OCI-LY1 (cell line): ENCODE measurements at regions not wholly inside any gene's neighbourhood (a gene's known extent, or its start where the extent isn't known, plus 50 kb on each side); places are given as distances from the start of the nearest gene placed in this dataset.

ENCODE experiments used
- H2AFZ ChIP-seq: fragments of 200-600 bp; sonication (generic), shearing (Covaris generic); 2 replicates; pipeline ENCODE4 v1.6.0; 2014; ENCODE audit warnings: antibody characterized with exemption, mild to moderate bottlenecking, low read length
- H3F3A ChIP-seq: fragments of 200-600 bp; sonication (generic), shearing (Covaris generic); 2 replicates; pipeline ENCODE4 v1.6.0; 2014; ENCODE audit warnings: mild to moderate bottlenecking, antibody characterized with exemption, low read length, moderate library complexity; ENCODE audit not compliant: insufficient read depth
- H3K27ac ChIP-seq: fragments of 200-600 bp; sonication (generic); 2 replicates; pipeline ENCODE4 v1.5.1; 2014; ENCODE audit warnings: low read length, mixed run types, mild to moderate bottlenecking, low read depth; ENCODE audit not compliant: poor library complexity, severe bottlenecking
- H3K27me3 ChIP-seq: fragments of 200-600 bp; sonication (generic); 2 replicates; pipeline ENCODE4 v1.6.0; 2014; ENCODE audit warnings: antibody characterized with exemption, mild to moderate bottlenecking, low read length, moderate library complexity; ENCODE audit not compliant: insufficient read depth
- H3K36me3 ChIP-seq: fragments of 200-600 bp; sonication (generic); 2 replicates; pipeline ENCODE4 v1.6.1; 2014; ENCODE audit warnings: mild to moderate bottlenecking, antibody characterized with exemption, low read length, moderate library complexity, mixed read lengths; ENCODE audit not compliant: insufficient read depth
- H3K4me1 ChIP-seq: fragments of 200-600 bp; sonication (generic); 2 replicates; pipeline ENCODE4 v1.5.1; 2014; ENCODE audit warnings: mild to moderate bottlenecking, low read length, moderate library complexity; ENCODE audit not compliant: insufficient read depth, severe bottlenecking
- H3K4me2 ChIP-seq: fragments of 200-600 bp; sonication (generic), shearing (Covaris generic); 2 replicates; pipeline ENCODE4 v1.6.1; 2014; ENCODE audit warnings: low read length
- H3K4me3 ChIP-seq: fragments of 200-600 bp; sonication (generic); 2 replicates; pipeline ENCODE4 v1.5.1; 2014; ENCODE audit warnings: low read length, low read depth, mild to moderate bottlenecking, mixed read lengths; ENCODE audit not compliant: poor library complexity, severe bottlenecking
- H3K79me2 ChIP-seq: fragments of 200-600 bp; shearing (Covaris generic); 2 replicates; pipeline ENCODE4 v1.6.1; 2016; ENCODE audit warnings: mixed run types, low read length, mixed read lengths; ENCODE audit not compliant: insufficient read depth
- H3K9ac ChIP-seq: fragments of 200-600 bp; sonication (generic), shearing (Covaris generic); 2 replicates; pipeline ENCODE4 v1.6.1; 2014; ENCODE audit warnings: mild to moderate bottlenecking, low read length, mixed read lengths
- H3K9me2 ChIP-seq: fragments of 200-600 bp; sonication (generic), shearing (Covaris generic); 2 replicates; pipeline ENCODE4 v1.6.1; 2014; ENCODE audit warnings: low read depth, mild to moderate bottlenecking, low read length, mixed read lengths
- H3K9me3 ChIP-seq: fragments of 200-600 bp; shearing (Covaris generic); 2 replicates; pipeline ENCODE4 v1.6.1; 2014; ENCODE audit warnings: low read length, mixed read lengths
- H4K20me1 ChIP-seq: fragments of 200-600 bp; sonication (generic), shearing (Covaris generic); 2 replicates; pipeline ENCODE4 v1.6.0; 2016; ENCODE audit warnings: mild to moderate bottlenecking, low read length; ENCODE audit not compliant: insufficient read depth
- EZH2 ChIP-seq: fragments of 200-600 bp; sonication (generic), shearing (Covaris generic); IDR thresholded peaks from 2 replicates; pipeline ENCODE4 v1.8.0; 2017; ENCODE audit warnings: borderline replicate concordance, mixed run types, mild to moderate bottlenecking, antibody characterized with exemption, low read length, moderate library complexity, mixed read lengths
- TF ChIP-seq, protein P1 (sequence below): fragments of 200-600 bp; sonication (generic), shearing (Covaris generic); IDR thresholded peaks from 2 replicates; pipeline ENCODE4 v1.5.1; 2017; ENCODE audit warnings: mild to moderate bottlenecking, antibody characterized with exemption, low read length, moderate library complexity, mixed read lengths

DNA sequence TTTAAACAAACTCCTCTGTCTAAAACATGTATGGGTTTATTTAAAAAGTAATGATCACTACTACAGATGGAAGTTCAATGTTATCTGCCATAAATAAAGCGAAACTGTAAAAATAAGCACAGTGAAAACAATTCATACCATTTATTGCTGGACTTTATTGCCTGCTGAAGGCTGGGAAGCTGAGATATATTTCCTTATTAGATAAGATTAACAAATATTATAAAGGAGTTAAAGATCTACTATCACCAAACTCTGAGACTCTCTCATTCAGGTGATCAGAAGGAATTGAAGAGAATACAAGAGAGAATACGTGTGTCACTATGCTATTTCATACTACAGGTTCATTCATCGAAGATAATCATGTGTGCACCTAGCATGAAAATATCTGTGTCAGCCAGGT lies 190.9 kb upstream of the ATP10B start:
- TF ChIP-seq, protein P1, sequence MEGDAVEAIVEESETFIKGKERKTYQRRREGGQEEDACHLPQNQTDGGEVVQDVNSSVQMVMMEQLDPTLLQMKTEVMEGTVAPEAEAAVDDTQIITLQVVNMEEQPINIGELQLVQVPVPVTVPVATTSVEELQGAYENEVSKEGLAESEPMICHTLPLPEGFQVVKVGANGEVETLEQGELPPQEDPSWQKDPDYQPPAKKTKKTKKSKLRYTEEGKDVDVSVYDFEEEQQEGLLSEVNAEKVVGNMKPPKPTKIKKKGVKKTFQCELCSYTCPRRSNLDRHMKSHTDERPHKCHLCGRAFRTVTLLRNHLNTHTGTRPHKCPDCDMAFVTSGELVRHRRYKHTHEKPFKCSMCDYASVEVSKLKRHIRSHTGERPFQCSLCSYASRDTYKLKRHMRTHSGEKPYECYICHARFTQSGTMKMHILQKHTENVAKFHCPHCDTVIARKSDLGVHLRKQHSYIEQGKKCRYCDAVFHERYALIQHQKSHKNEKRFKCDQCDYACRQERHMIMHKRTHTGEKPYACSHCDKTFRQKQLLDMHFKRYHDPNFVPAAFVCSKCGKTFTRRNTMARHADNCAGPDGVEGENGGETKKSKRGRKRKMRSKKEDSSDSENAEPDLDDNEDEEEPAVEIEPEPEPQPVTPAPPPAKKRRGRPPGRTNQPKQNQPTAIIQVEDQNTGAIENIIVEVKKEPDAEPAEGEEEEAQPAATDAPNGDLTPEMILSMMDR: no peak
- no peak for TF ChIP-seq EZH2
- Histone ChIP-seq H3K4me2 (no peak overlapping the region), H2AFZ (no peak overlapping the region), H3K4me3 (no peak overlapping the region), H3K27me3 (no peaks in the 10 kb centered on the region), H3K79me2 (no peaks in the 10 kb centered on the region), H4K20me1 (no peaks in the 10 kb centered on the region), H3K36me3 (no peaks in the 10 kb centered on the region), H3F3A (no peaks in the 10 kb centered on the region), H3K9me2 (no peaks in the 10 kb centered on the region), H3K4me1 (no peaks in the 10 kb centered on the region), H3K9ac (no peak overlapping the region), H3K27ac (no peak overlapping the region), H3K9me3 (no peaks in the 10 kb centered on the region)

DNA sequence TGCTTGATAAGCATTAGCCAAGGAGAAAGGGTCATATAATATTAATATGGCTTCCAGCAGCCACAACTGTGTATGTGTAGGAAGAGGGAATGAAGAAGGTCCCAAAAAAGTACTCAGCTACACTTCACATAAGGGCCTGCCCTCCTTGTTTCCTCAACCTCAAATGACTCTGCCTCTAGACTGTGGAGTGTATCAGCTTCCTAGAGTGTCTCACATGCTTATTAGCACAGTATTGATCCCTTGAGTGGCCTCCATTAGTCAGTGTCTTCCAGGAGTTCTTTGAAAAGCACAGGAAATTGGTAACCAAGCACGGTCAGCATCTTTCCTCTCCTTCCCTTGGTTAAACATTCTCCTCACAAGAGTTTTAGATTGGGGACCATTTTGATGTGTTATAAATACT lies 190.4 kb upstream of the ATP10B start:
- Histone ChIP-seq H3K4me3 (no peak overlapping the region), H3K36me3 (no peaks in the 10 kb centered on the region), H4K20me1 (no peaks in the 10 kb centered on the region), H3K4me2 (no peak overlapping the region), H3K9me3 (no peaks in the 10 kb centered on the region), H2AFZ (no peak overlapping the region), H3K4me1 (no peaks in the 10 kb centered on the region), H3F3A (no peaks in the 10 kb centered on the region), H3K9ac (no peak overlapping the region), H3K27me3 (no peaks in the 10 kb centered on the region), H3K27ac (no peak overlapping the region), H3K79me2 (no peaks in the 10 kb centered on the region), H3K9me2 (no peaks in the 10 kb centered on the region)
- no peak for TF ChIP-seq EZH2
- TF ChIP-seq, protein P1: no peak

DNA sequence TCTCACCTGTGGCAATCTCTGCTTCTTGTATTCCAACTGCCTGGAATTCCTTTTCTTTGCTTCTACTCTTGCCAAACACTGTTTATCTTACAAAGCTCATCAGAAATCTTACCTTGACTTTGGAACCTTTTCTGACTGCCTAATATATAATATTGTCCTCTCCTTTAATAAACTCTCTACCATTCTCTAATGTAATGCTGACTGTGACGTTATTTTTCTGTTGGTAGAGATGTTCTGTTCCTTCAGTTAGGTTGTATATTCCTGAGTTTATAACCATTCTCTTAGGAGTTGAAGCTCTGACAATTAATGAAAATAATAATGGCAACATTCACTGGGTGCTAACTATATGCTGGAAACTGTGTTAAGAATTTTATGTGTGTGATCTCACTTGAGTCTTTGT lies 188.8 kb upstream of the ATP10B start:
- Histone ChIP-seq H3K27me3 (no peaks in the 10 kb centered on the region), H3K9me3 (no peaks in the 10 kb centered on the region), H3K27ac (no peak overlapping the region), H3K79me2 (no peaks in the 10 kb centered on the region), H3K4me3 (no peak overlapping the region), H3K9ac (no peak overlapping the region), H3K4me1 (no peaks in the 10 kb centered on the region), H2AFZ (no peak overlapping the region), H3K9me2 (no peaks in the 10 kb centered on the region), H3F3A (no peaks in the 10 kb centered on the region), H3K4me2 (no peak overlapping the region), H4K20me1 (no peaks in the 10 kb centered on the region), H3K36me3 (no peaks in the 10 kb centered on the region)
- TF ChIP-seq, protein P1: no peak
- TF ChIP-seq EZH2: no peak
